Mesothelial cell of epicardium (in vitro differentiated cells): ENCODE measurements at regions not wholly inside any gene's neighbourhood (a gene's known extent, or its start where the extent isn't known, plus 50 kb on each side); places are given as distances from the start of the nearest gene placed in this dataset.

Experiments
- DNase-seq, 2 experiments: peaks; one replicate each; pipeline ENCODE4 v3.0.0; 2021; ENCODE audit warnings: low spot score in 2 of 2; ENCODE audit not compliant: unreplicated experiment in 2 of 2
- H3K27ac Mint-ChIP-seq: 2 replicates; pipeline ENCODE4 v1.8.0; 2021; ENCODE audit warnings: mixed read lengths
- H3K27me3 Mint-ChIP-seq: 2 replicates; pipeline ENCODE4 v1.8.0; 2021; ENCODE audit warnings: low read depth, mixed read lengths
- H3K36me3 Mint-ChIP-seq: 2 replicates; pipeline ENCODE4 v1.8.0; 2021; ENCODE audit warnings: mixed read lengths
- H3K4me1 Mint-ChIP-seq: 2 replicates; pipeline ENCODE4 v1.8.0; 2021; ENCODE audit warnings: mixed read lengths
- H3K4me3 Mint-ChIP-seq: 2 replicates; pipeline ENCODE4 v1.8.0; 2021; ENCODE audit warnings: mild to moderate bottlenecking, moderate library complexity, mixed read lengths
- H3K9me3 Mint-ChIP-seq: 2 replicates; pipeline ENCODE4 v1.8.0; 2021; ENCODE audit warnings: mixed read lengths
- CTCF ChIP-seq: fragments of 200-600 bp; sonication (generic); IDR thresholded peaks from one replicate; pipeline ENCODE4 v1.5.0; 2021; ENCODE audit warnings: antibody characterized with exemption; ENCODE audit not compliant: unreplicated experiment

DNA sequence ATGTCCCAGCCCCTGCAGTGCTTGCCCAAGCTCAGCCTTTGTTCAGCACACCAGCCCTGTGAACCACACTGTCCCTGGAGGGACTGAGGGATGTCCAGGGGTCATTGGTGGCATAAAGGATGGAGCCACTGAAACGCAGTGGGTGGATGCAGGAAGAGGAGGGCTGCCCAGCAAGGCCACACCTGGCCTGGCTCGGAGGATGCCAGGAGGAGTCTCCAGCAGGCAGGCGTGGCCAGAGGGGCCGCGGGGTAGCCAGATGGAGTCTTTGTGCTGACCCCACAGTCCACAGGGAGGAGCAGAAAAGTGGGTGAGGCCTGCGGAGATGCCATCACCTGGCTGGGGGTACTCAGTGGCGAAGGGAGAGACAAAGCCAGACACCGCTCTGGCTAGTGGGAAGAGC is 108.5 kb upstream of the C14orf180 start:
- Mint-ChIP-seq H3K4me1 (no peaks in the 10 kb centered on the region), H3K9me3 (peaks cover 5% of the 10 kb centered on the region), H3K36me3 (no peaks in the 10 kb centered on the region), H3K4me3 (no peak overlapping the region), H3K27me3 (peaks cover 47% of the 10 kb centered on the region), H3K27ac (no peak overlapping the region)
- no peak for TF ChIP-seq CTCF
- DNase-seq: no peak

DNA sequence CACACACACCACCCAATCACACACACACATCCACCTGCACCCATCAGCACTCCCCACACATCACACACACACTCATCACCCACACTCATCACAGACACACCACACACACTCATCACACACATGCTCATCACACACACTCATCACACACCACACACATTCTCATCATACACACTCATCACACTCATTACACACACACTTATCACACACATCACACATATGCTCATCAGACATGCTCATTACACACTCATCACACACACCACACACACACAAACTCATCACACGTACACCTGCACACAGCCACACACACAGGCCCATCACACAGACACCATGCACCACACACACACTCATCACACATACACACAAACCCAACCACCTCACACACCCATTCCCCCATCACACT is 107.5 kb upstream of the C14orf180 start:
- Mint-ChIP-seq H3K36me3 (no peaks in the 10 kb centered on the region), H3K27ac (no peak overlapping the region)

GRCh38 chr14:104472536-104473243 is 106.9 kb upstream of the C14orf180 start:
- H3K36me3 Mint-ChIP-seq: no peaks in the 10 kb centered on the region
- TF ChIP-seq CTCF: no peak
- no peak overlapping the region for H3K27ac Mint-ChIP-seq
- peaks cover 5% of the 10 kb centered on the region for H3K9me3 Mint-ChIP-seq
- DNase-seq: no peak
- no peak overlapping the region for H3K4me3 Mint-ChIP-seq
- no peaks in the 10 kb centered on the region for H3K4me1 Mint-ChIP-seq
- peaks cover 33% of the 10 kb centered on the region for H3K27me3 Mint-ChIP-seq

More for the DNA sequence above, 107.5 kb upstream of the C14orf180 start:
- no peaks in the 10 kb centered on the region for H3K4me1 Mint-ChIP-seq
- peaks cover 39% of the 10 kb centered on the region for H3K27me3 Mint-ChIP-seq
- no peak overlapping the region for H3K4me3 Mint-ChIP-seq
- H3K9me3 Mint-ChIP-seq: peaks cover 5% of the 10 kb centered on the region
- TF ChIP-seq CTCF: no peak
- no peak for DNase-seq

GRCh38 chr14:104473244-104473565 is 106.4 kb upstream of the C14orf180 start:
- Mint-ChIP-seq H3K4me3 (no peak overlapping the region), H3K27ac (no peak overlapping the region), H3K36me3 (no peaks in the 10 kb centered on the region), H3K4me1 (no peaks in the 10 kb centered on the region), H3K27me3 (peaks cover 33% of the 10 kb centered on the region), H3K9me3 (peaks cover 5% of the 10 kb centered on the region)
- TF ChIP-seq CTCF: no peak
- no peak for DNase-seq

DNA sequence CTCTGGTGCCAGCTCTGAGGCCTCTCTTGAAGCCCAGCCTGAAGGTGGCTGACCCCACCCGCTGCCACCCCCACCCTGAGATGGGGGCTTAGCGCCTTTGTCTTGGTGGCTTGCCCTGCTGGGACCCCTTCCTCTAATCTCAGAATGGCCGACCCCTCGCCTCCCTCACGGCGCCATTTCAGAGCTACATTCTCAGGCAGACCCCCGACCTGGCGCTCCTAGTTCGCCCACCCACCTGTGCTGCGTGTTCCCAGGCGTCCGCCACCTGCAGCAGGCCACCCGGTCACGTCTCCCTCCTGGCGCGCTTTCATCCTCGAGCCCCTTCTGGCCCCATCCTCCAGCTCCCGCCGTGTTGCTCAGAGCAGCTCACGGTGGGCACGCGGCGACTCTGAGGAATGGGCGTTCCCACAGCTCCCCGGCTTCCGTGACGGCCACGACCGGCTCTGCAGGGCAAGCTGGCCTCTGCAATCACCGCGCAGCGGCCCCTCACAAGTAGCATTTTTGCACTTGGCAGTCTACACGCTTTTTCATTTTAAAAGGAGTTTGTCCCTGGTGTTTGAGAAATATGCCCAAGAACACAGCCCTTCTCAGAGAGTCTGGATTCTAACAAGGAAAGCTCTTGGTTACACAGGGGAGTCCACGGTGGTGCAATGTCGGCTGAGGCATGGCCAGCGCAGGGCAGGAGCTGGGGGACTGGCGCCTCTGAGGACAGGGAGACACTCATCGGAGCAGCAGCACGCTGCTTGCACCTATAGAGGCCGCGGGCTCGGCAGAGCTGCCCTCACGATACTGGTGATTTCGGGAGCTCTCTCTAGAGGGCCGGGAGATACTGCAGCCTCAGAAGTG is 105.7 kb upstream of the C14orf180 start:
- DNase-seq: no peak
- no peaks in the 10 kb centered on the region for H3K36me3 Mint-ChIP-seq
- H3K4me1 Mint-ChIP-seq: no peaks in the 10 kb centered on the region
- no peak overlapping the region for H3K27ac Mint-ChIP-seq
- TF ChIP-seq CTCF: no peak
- H3K9me3 Mint-ChIP-seq: peaks cover under 1% of the 10 kb centered on the region
- peaks cover 28% of the 10 kb centered on the region for H3K27me3 Mint-ChIP-seq
- H3K4me3 Mint-ChIP-seq: no peak overlapping the region
